ENCODE measurements at regions not wholly inside any gene's neighbourhood (a gene's known extent, or its start where the extent isn't known, plus 50 kb on each side); places are given as distances from the start of the nearest gene placed in this dataset.

DNA sequence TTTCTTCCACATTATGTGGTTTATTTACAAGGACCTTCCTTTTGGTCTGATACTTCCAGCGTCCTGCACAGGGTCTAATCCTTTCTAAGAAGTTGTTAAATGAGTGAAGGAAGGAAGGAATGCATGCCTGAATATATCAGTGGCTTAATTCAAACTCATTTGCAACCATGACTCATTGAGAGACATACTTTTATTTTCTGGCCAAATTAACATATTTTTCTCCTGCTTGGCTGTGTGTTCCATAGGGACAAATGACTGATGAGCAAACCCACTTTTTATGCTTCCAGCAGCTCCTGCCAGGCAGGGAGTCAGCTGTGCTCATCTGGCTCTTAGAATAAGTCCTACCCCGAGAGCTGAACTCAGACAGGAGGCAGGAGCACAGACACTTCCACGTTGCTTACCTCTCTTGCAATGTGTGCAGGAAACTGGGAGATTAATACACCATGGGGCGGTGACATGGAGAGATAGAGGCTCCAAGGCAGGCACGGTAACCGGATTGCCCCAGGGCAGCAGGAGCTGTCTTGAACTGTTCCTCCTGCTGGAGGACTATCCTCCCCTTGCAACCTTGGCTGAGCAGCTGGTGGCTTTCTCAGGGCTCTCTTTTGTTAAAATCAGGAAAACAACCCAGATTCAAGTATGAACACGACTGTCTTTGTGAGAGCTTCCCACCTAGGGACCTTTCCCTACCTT lies 667.5 kb upstream of the HS6ST1 start:
- H3K4me1 ChIP-seq (ENCODE audit: insufficient read depth, low read length), result no peaks in the 10 kb centered on the region
- no peaks in the 10 kb centered on the region for H3K27me3 ChIP-seq (ENCODE audit: insufficient read depth, low read length)
- H3K9me3 ChIP-seq (ENCODE audit: low read depth, low read length), result no peaks in the 10 kb centered on the region
- no peak overlapping the region for H3K27ac ChIP-seq (ENCODE audit: low read depth, low read length)
- H3K4me3 ChIP-seq (ENCODE audit: insufficient read depth, low read length), result no peak overlapping the region
- no peaks in the 10 kb centered on the region for H4K20me1 ChIP-seq (ENCODE audit: insufficient read depth, low read length)
- no peak overlapping the region for H3K4me2 ChIP-seq (ENCODE audit: insufficient read depth, low read length)
- H3K79me2 ChIP-seq (ENCODE audit: insufficient read depth, low read length), result no peaks in the 10 kb centered on the region
- H3K36me3 ChIP-seq (ENCODE audit: insufficient read depth, low read length), result no peaks in the 10 kb centered on the region
- no peak overlapping the region for H2AFZ ChIP-seq (ENCODE audit: low read length)
- DNase-seq (ENCODE audit: insufficient read length, low spot score, missing footprints), result no peak
- TF ChIP-seq, protein P1, sequence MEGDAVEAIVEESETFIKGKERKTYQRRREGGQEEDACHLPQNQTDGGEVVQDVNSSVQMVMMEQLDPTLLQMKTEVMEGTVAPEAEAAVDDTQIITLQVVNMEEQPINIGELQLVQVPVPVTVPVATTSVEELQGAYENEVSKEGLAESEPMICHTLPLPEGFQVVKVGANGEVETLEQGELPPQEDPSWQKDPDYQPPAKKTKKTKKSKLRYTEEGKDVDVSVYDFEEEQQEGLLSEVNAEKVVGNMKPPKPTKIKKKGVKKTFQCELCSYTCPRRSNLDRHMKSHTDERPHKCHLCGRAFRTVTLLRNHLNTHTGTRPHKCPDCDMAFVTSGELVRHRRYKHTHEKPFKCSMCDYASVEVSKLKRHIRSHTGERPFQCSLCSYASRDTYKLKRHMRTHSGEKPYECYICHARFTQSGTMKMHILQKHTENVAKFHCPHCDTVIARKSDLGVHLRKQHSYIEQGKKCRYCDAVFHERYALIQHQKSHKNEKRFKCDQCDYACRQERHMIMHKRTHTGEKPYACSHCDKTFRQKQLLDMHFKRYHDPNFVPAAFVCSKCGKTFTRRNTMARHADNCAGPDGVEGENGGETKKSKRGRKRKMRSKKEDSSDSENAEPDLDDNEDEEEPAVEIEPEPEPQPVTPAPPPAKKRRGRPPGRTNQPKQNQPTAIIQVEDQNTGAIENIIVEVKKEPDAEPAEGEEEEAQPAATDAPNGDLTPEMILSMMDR (IDR thresholded peaks at IDR 0.05; ENCODE audit: extremely low read depth, low read depth, low read length), result no peak

DNA sequence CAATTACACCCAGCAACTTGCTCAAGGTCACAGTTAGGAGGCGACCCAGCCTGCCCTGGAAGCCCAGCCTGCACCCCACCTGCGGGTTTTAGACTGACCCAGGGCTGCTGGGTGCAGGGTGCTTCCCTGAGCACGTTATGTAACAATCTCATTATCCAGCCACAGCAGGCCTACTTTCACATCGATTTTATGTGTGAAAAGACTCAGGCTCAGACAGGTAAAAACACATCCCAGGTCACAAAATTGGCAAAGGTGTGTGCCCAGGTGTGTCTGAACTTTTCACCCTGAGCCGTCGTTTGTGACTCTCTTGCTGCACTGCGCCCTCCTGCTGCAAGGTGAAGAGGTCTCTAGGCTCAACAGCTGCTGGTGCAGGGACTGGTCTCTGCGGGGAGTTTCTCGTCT lies 668.2 kb upstream of the HS6ST1 start:
- Histone ChIP-seq H3K27ac (ENCODE audit: low read depth, low read length) (no peak overlapping the region), H3K4me3 (ENCODE audit: insufficient read depth, low read length) (no peak overlapping the region), H3K79me2 (ENCODE audit: insufficient read depth, low read length) (no peaks in the 10 kb centered on the region), H3K27me3 (ENCODE audit: insufficient read depth, low read length) (no peaks in the 10 kb centered on the region), H3K9me3 (ENCODE audit: low read depth, low read length) (no peaks in the 10 kb centered on the region), H3K4me1 (ENCODE audit: insufficient read depth, low read length) (no peaks in the 10 kb centered on the region), H3K4me2 (ENCODE audit: insufficient read depth, low read length) (no peak overlapping the region), H3K36me3 (ENCODE audit: insufficient read depth, low read length) (no peaks in the 10 kb centered on the region), H2AFZ (ENCODE audit: low read length) (no peak overlapping the region), H4K20me1 (ENCODE audit: insufficient read depth, low read length) (no peaks in the 10 kb centered on the region)
- TF ChIP-seq, protein P1 (IDR thresholded peaks at IDR 0.05; ENCODE audit: extremely low read depth, low read depth, low read length), result no peak
- DNase-seq (ENCODE audit: insufficient read length, low spot score, missing footprints), result no peak

DNA sequence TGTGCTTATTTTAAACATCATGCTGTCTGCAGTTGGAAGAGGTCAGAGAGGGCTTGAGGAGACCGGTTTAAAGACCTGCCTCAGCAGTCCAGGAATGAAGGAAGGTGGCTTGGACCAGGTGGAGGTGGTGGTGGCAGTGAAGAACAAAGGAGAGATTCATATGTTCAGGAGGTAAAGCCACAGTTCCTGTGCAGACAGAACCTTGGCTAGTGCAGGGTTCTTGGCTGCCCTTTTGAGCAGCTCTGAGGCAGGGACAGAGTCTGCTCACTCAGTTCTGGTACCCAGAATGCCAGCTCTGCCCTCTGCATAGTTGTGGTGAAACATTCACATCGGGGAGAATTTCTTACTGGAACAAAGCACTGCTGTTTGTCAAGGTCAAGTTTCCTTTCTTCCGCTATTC lies 669.7 kb upstream of the HS6ST1 start:
- Histone ChIP-seq H2AFZ (ENCODE audit: low read length) (no peak overlapping the region), H4K20me1 (ENCODE audit: insufficient read depth, low read length) (no peaks in the 10 kb centered on the region), H3K27ac (ENCODE audit: low read depth, low read length) (no peak overlapping the region), H3K9me3 (ENCODE audit: low read depth, low read length) (no peaks in the 10 kb centered on the region), H3K4me2 (ENCODE audit: insufficient read depth, low read length) (no peak overlapping the region), H3K4me1 (ENCODE audit: insufficient read depth, low read length) (no peaks in the 10 kb centered on the region), H3K36me3 (ENCODE audit: insufficient read depth, low read length) (no peaks in the 10 kb centered on the region), H3K4me3 (ENCODE audit: insufficient read depth, low read length) (no peak overlapping the region), H3K79me2 (ENCODE audit: insufficient read depth, low read length) (no peaks in the 10 kb centered on the region), H3K27me3 (ENCODE audit: insufficient read depth, low read length) (no peaks in the 10 kb centered on the region)
- TF ChIP-seq, protein P1 (IDR thresholded peaks at IDR 0.05; ENCODE audit: extremely low read depth, low read depth, low read length), result no peak
- DNase-seq (ENCODE audit: insufficient read length, low spot score, missing footprints), result no peak

DNA sequence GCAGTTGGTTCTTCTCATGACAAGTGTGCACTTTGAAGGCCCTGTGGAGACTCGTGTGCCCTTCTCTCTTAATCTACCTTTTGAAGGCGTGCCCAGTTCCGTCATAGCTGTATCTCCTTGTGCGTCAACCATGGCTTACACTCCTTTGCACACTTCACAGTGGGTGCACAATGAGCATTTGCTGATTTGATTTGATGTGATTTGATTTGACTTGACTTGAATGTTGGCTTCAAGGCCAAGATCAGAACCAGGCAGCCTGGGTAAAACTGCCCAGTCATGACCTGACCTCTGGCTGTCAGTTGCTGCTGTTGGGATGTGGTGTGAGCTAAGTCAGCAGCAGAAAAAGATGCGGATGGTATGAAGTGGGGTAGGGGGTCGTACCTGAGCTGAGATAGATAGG lies 670.3 kb upstream of the HS6ST1 start:
- TF ChIP-seq, protein P1 (IDR thresholded peaks at IDR 0.05; ENCODE audit: extremely low read depth, low read depth, low read length), result no peak
- Histone ChIP-seq H3K4me3 (ENCODE audit: insufficient read depth, low read length) (no peak overlapping the region), H3K4me2 (ENCODE audit: insufficient read depth, low read length) (no peak overlapping the region), H4K20me1 (ENCODE audit: insufficient read depth, low read length) (no peaks in the 10 kb centered on the region), H3K9me3 (ENCODE audit: low read depth, low read length) (no peaks in the 10 kb centered on the region), H3K27ac (ENCODE audit: low read depth, low read length) (no peak overlapping the region), H3K79me2 (ENCODE audit: insufficient read depth, low read length) (no peaks in the 10 kb centered on the region), H3K4me1 (ENCODE audit: insufficient read depth, low read length) (no peaks in the 10 kb centered on the region), H3K36me3 (ENCODE audit: insufficient read depth, low read length) (no peaks in the 10 kb centered on the region), H3K27me3 (ENCODE audit: insufficient read depth, low read length) (no peaks in the 10 kb centered on the region), H2AFZ (ENCODE audit: low read length) (no peak overlapping the region)
- no peak for DNase-seq (ENCODE audit: insufficient read length, low spot score, missing footprints)
